ENCODE measurements at regions not wholly inside any gene's neighbourhood (a gene's known extent, or its start where the extent isn't known, plus 50 kb on each side); places are given as distances from the start of the nearest gene placed in this dataset.
"Not testable (repeated sequence)": the region's sequence is repeated elsewhere in the genome, so short reads cannot be mapped to it uniquely, and the experiment has no call there.

GRCh38 chr14:105660816-105661531 lies 134.6 kb downstream of the TMEM121 start:
- Histone ChIP-seq H3K9me3 (ENCODE audit: control insufficient read depth in 1 of 2, low read length in 2 of 2) (peaks cover 0 to 23% of the 10 kb centered on the region in 2 donors), H3K4me3 (ENCODE audit: low read depth in 1 of 2, low read length in 2 of 2) (no peak overlapping the region), H3K27me3 (ENCODE audit: low read depth, low read length) (no peaks in the 10 kb centered on the region), H3K27ac (ENCODE audit: low read length) (no peak overlapping the region), H3K4me1 (ENCODE audit: control insufficient read depth in 1 of 2, insufficient read depth in 2 of 2, low read length in 2 of 2) (no peaks in the 10 kb centered on the region), H3K36me3 (ENCODE audit: control insufficient read depth in 1 of 2, insufficient read depth in 2 of 2, low read length in 2 of 2) (no peaks in the 10 kb centered on the region)

DNA sequence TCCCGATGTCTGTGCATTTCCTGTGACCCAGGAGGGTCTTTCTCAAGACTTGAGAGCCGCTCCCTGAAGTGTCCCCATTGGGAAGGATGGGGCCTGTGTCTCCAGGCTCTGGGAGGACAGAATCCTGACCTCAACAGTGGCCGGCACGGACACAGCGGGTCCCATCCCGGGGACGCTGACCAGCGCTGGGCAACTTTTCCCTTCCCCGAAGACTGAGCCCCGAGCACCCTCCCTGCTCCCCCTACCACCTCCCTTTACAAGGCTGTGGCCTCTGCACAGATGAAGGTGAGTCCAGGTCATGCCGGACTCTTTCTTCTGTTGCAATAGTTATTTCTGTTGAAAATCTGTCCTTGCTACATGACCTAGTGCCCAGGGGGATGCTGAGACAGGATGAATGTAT lies 135.7 kb downstream of the TMEM121 start:
- H3K9me3 ChIP-seq (ENCODE audit: control insufficient read depth in 1 of 2, low read length in 2 of 2): peaks cover 0 to 18% of the 10 kb centered on the region in 2 donors
- H3K27me3 ChIP-seq (ENCODE audit: low read depth, low read length); H3K36me3 ChIP-seq (ENCODE audit: control insufficient read depth in 1 of 2, insufficient read depth in 2 of 2, low read length in 2 of 2); H3K27ac ChIP-seq (ENCODE audit: low read length); H3K4me1 ChIP-seq (ENCODE audit: control insufficient read depth in 1 of 2, insufficient read depth in 2 of 2, low read length in 2 of 2); H3K4me3 ChIP-seq (ENCODE audit: low read depth in 1 of 2, low read length in 2 of 2): not testable (repeated sequence)

DNA sequence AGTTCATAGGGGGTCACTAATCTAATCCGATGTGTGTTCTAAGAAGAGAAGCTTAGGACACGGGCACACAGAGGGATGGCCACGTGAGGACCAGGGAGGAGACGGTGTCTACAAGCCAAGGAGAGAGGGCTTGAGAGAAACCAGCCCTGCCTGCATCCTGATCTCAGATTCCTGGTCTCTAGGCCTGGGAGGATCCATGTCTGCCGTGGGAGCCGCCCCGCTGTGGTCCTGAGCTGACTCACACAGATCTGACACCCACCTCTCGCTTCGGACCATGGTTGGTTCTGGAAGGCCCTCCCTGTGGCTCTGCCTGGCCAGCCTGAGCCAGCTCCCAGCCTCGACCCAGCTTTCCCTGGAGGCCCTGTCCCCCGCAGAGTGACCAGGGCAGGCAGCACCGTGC lies 136.2 kb downstream of the TMEM121 start:
- H3K27ac ChIP-seq (ENCODE audit: low read length): not testable (repeated sequence)

DNA sequence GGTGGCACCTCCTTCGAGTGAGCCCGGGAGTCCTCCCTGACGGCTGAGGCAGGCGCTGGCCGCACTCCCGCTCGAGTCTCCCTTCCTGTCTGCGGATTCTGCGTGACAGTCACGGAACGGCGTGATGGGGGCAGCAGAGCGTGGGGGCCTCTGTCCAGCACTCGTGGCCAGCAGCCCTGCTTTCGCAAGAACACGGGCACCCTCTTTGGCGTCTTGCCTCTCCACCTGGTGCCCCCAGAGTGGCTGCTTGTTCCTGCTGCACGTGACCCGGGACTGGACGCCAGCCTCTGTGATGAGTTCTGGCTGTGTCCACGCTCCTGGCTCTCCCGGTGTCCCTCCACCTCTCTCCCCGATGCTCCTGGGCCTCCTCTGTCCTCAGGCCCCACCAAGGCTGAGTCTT lies 136.9 kb downstream of the TMEM121 start:
- peaks cover 0 to 10% of the 10 kb centered on the region in 2 donors for H3K9me3 ChIP-seq (ENCODE audit: control insufficient read depth in 1 of 2, low read length in 2 of 2)

More for the DNA sequence above, 136.2 kb downstream of the TMEM121 start:
- not testable (repeated sequence) for H3K4me3 ChIP-seq (ENCODE audit: low read depth in 1 of 2, low read length in 2 of 2); H3K36me3 ChIP-seq (ENCODE audit: control insufficient read depth in 1 of 2, insufficient read depth in 2 of 2, low read length in 2 of 2); H3K27me3 ChIP-seq (ENCODE audit: low read depth, low read length); H3K4me1 ChIP-seq (ENCODE audit: control insufficient read depth in 1 of 2, insufficient read depth in 2 of 2, low read length in 2 of 2)
- H3K9me3 ChIP-seq (ENCODE audit: control insufficient read depth in 1 of 2, low read length in 2 of 2): peaks cover 0 to 17% of the 10 kb centered on the region in 2 donors

DNA sequence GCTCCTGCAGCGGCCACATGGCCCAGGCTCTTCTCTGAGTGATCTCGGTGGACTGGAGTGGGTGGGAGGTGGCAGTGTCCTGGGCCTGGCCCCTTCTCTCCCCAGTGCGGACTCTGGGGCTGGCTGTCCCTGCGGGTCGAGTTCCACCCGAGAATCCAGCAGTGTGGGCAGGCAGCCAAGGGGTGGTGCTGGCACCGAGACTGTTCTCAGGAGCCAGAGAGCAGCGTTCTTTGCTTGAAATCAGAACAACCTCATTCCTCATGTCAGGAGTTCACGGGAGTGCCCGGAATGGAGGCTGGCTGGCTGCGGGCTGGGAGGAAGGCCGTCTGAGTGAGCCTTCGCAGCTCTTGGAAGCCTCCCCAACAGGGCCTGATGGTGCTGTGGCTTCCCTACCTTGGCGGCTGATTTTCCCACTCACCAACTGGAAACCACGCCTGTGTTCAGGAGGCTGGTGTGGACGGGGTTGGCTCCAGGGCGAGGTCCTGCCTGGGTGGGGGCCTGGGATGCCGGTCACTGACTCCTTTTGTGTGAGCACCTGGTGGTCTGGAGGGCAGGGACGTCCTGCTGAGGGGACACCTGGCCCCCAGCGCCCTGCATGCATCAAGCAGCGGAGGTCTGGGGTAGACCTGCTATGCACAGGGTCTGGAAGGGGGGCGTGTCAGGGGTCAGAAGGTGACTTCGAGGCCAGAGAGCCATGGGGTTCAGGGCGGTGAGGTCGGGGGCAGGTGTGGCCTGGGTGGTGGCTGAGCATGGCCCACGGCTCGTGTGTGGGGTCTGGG lies 137.6 kb downstream of the TMEM121 start:
- H3K4me3 ChIP-seq (ENCODE audit: low read depth in 1 of 2, low read length in 2 of 2); H3K4me1 ChIP-seq (ENCODE audit: control insufficient read depth in 1 of 2, insufficient read depth in 2 of 2, low read length in 2 of 2); H3K36me3 ChIP-seq (ENCODE audit: control insufficient read depth in 1 of 2, insufficient read depth in 2 of 2, low read length in 2 of 2); H3K9me3 ChIP-seq (ENCODE audit: control insufficient read depth in 1 of 2, low read length in 2 of 2); H3K27me3 ChIP-seq (ENCODE audit: low read depth, low read length); H3K27ac ChIP-seq (ENCODE audit: low read length): not testable (repeated sequence)

More for the DNA sequence above, 136.9 kb downstream of the TMEM121 start:
- H3K4me1 ChIP-seq (ENCODE audit: control insufficient read depth in 1 of 2, insufficient read depth in 2 of 2, low read length in 2 of 2); H3K27me3 ChIP-seq (ENCODE audit: low read depth, low read length); H3K4me3 ChIP-seq (ENCODE audit: low read depth in 1 of 2, low read length in 2 of 2); H3K36me3 ChIP-seq (ENCODE audit: control insufficient read depth in 1 of 2, insufficient read depth in 2 of 2, low read length in 2 of 2); H3K27ac ChIP-seq (ENCODE audit: low read length): not testable (repeated sequence)

DNA sequence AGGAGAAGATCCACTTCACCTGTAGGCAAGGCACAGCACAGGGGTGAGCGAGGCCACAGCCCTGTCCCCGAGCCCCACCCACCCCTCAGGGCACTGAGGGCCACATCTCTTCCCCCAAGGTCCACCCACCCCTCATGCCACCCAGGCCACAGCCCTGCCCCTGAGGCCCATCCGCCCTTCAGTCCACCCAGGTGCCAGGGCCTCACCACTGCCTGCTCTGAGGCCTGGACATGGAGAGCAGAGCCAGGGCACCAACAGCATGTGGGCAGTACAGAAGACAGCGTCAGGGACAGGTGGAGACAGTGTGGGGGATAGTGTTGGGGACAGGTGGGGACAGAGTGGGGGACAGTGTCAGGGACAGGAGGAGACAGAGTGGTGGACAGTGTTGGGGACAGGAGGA lies 138.3 kb downstream of the TMEM121 start:
- H3K4me1 ChIP-seq (ENCODE audit: control insufficient read depth in 1 of 2, insufficient read depth in 2 of 2, low read length in 2 of 2): no peaks in the 10 kb centered on the region
- no peaks in the 10 kb centered on the region for H3K9me3 ChIP-seq (ENCODE audit: control insufficient read depth in 1 of 2, low read length in 2 of 2)
- H3K4me3 ChIP-seq (ENCODE audit: low read depth in 1 of 2, low read length in 2 of 2): no peak overlapping the region
- H3K36me3 ChIP-seq (ENCODE audit: control insufficient read depth in 1 of 2, insufficient read depth in 2 of 2, low read length in 2 of 2): no peaks in the 10 kb centered on the region
- no peak overlapping the region for H3K27ac ChIP-seq (ENCODE audit: low read length)
- H3K27me3 ChIP-seq (ENCODE audit: low read depth, low read length): no peaks in the 10 kb centered on the region

GRCh38 chr14:105665247-105665950 lies 139.0 kb downstream of the TMEM121 start:
- Histone ChIP-seq H3K4me3 (ENCODE audit: low read depth in 1 of 2, low read length in 2 of 2) (no peak overlapping the region), H3K36me3 (ENCODE audit: control insufficient read depth in 1 of 2, insufficient read depth in 2 of 2, low read length in 2 of 2) (no peaks in the 10 kb centered on the region), H3K27me3 (ENCODE audit: low read depth, low read length) (no peaks in the 10 kb centered on the region), H3K27ac (ENCODE audit: low read length) (no peak overlapping the region), H3K9me3 (ENCODE audit: control insufficient read depth in 1 of 2, low read length in 2 of 2) (no peaks in the 10 kb centered on the region), H3K4me1 (ENCODE audit: control insufficient read depth in 1 of 2, insufficient read depth in 2 of 2, low read length in 2 of 2) (no peaks in the 10 kb centered on the region)

GRCh38 chr14:105665951-105666277 lies 139.5 kb downstream of the TMEM121 start:
- Histone ChIP-seq H3K4me1 (ENCODE audit: control insufficient read depth in 1 of 2, insufficient read depth in 2 of 2, low read length in 2 of 2) (no peaks in the 10 kb centered on the region), H3K27me3 (ENCODE audit: low read depth, low read length) (no peaks in the 10 kb centered on the region), H3K9me3 (ENCODE audit: control insufficient read depth in 1 of 2, low read length in 2 of 2) (no peaks in the 10 kb centered on the region), H3K36me3 (ENCODE audit: control insufficient read depth in 1 of 2, insufficient read depth in 2 of 2, low read length in 2 of 2) (no peaks in the 10 kb centered on the region), H3K4me3 (ENCODE audit: low read depth in 1 of 2, low read length in 2 of 2) (no peak overlapping the region), H3K27ac (ENCODE audit: low read length) (no peak overlapping the region)

DNA sequence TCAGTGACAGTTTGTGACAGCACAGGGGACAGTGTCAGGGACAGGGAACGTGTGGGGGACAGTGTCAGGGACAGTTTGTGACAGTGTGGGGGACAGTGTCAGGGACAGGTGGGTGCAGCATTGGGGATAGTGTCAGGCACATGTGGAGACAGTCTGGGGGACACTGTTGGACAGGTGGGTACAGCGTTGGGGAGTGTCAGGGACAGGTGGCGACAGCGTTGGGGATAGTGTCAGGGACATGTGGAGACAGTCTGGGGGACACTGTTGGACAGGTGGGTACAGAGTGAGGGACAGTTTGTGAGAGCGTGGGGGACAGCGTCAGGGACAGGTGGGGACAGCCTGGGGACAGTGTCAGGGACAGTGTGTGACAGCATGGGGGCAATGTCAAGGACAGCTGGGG lies 140.0 kb downstream of the TMEM121 start:
- Histone ChIP-seq H3K27ac (ENCODE audit: low read length) (no peak overlapping the region), H3K9me3 (ENCODE audit: control insufficient read depth in 1 of 2, low read length in 2 of 2) (no peaks in the 10 kb centered on the region), H3K4me1 (ENCODE audit: control insufficient read depth in 1 of 2, insufficient read depth in 2 of 2, low read length in 2 of 2) (no peaks in the 10 kb centered on the region), H3K4me3 (ENCODE audit: low read depth in 1 of 2, low read length in 2 of 2) (no peak overlapping the region), H3K27me3 (ENCODE audit: low read depth, low read length) (no peaks in the 10 kb centered on the region), H3K36me3 (ENCODE audit: control insufficient read depth in 1 of 2, insufficient read depth in 2 of 2, low read length in 2 of 2) (no peaks in the 10 kb centered on the region)

- H3K27me3 ChIP-seq (ENCODE audit: low read depth, low read length); H3K4me3 ChIP-seq (ENCODE audit: low read depth in 1 of 2, low read length in 2 of 2); H3K9me3 ChIP-seq (ENCODE audit: control insufficient read depth in 1 of 2, low read length in 2 of 2); H3K36me3 ChIP-seq (ENCODE audit: control insufficient read depth in 1 of 2, insufficient read depth in 2 of 2, low read length in 2 of 2); H3K4me1 ChIP-seq (ENCODE audit: control insufficient read depth in 1 of 2, insufficient read depth in 2 of 2, low read length in 2 of 2); H3K27ac ChIP-seq (ENCODE audit: low read length): not testable (repeated sequence)
These were observed 140.7 kb downstream of the TMEM121 start for GRCh38 chr14:105666991-105667662.

DNA sequence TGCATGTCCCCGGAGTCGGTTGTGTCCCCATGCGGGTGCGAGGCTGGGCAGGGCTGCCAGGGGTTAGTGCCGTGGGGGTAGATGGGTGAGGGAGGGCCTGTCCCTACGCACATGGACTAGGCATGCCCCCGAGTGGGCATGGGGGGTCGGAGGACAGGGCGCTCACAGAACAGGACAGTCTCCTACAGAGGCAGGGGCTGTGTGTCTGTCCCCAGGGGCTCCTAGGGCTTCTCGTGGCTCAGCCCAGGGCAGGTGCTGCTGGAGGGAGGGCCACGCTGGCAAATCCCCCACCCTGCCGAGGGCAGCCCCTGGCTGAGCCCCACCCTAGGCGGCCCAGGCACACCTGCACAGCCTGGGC lies 141.3 kb downstream of the TMEM121 start:
- not testable (repeated sequence) for H3K27ac ChIP-seq (ENCODE audit: low read length); H3K9me3 ChIP-seq (ENCODE audit: control insufficient read depth in 1 of 2, low read length in 2 of 2); H3K36me3 ChIP-seq (ENCODE audit: control insufficient read depth in 1 of 2, insufficient read depth in 2 of 2, low read length in 2 of 2); H3K4me3 ChIP-seq (ENCODE audit: low read depth in 1 of 2, low read length in 2 of 2); H3K27me3 ChIP-seq (ENCODE audit: low read depth, low read length); H3K4me1 ChIP-seq (ENCODE audit: control insufficient read depth in 1 of 2, insufficient read depth in 2 of 2, low read length in 2 of 2)

Data from muscle layer of duodenum (tissue), 2 donors.